Loucy (cell line): ENCODE measurements at regions not wholly inside any gene's neighbourhood (a gene's known extent, or its start where the extent isn't known, plus 50 kb on each side); places are given as distances from the start of the nearest gene placed in this dataset.

Experiments used
- H2AFZ ChIP-seq: fragments of 200-600 bp; sonication (generic); 2 replicates; pipeline ENCODE4 v1.6.0; 2016; ENCODE audit warnings: antibody characterized with exemption, mild to moderate bottlenecking, low read length, moderate library complexity
- H3F3A ChIP-seq: fragments of 200-600 bp; 2 replicates; pipeline ENCODE4 v1.6.0; 2016; ENCODE audit warnings: antibody characterized with exemption, low read depth, mild to moderate bottlenecking
- H3K27me3 ChIP-seq: fragments of 200-600 bp; sonication (generic); 2 replicates; pipeline ENCODE4 v1.6.1; 2014; ENCODE audit warnings: low read length, mild to moderate bottlenecking; ENCODE audit not compliant: insufficient read depth, poor library complexity, severe bottlenecking
- H3K36me3 ChIP-seq: fragments of 200-600 bp; sonication (generic); 2 replicates; pipeline ENCODE4 v1.6.1; 2016; ENCODE audit warnings: low read length; ENCODE audit not compliant: insufficient read depth
- H3K4me1 ChIP-seq: fragments of 200-600 bp; sonication (generic); 2 replicates; pipeline ENCODE4 v1.5.1; 2014; ENCODE audit warnings: low read length, mild to moderate bottlenecking; ENCODE audit not compliant: insufficient read depth, poor library complexity, severe bottlenecking
- H3K4me2 ChIP-seq: fragments of 200-600 bp; sonication (generic); 2 replicates; pipeline ENCODE4 v1.6.0; 2014; ENCODE audit warnings: antibody characterized with exemption, low read length, low read depth, mild to moderate bottlenecking; ENCODE audit not compliant: poor library complexity, severe bottlenecking
- H3K4me3 ChIP-seq: fragments of 200-600 bp; sonication (generic); 2 replicates; pipeline ENCODE4 v1.5.1; 2014; ENCODE audit warnings: low read length, mild to moderate bottlenecking, mixed read lengths; ENCODE audit not compliant: poor library complexity, severe bottlenecking
- H3K79me2 ChIP-seq: fragments of 200-600 bp; sonication (generic); 2 replicates; pipeline ENCODE4 v1.6.1; 2014; ENCODE audit warnings: low read length; ENCODE audit not compliant: insufficient read depth
- H3K9ac ChIP-seq: fragments of 200-600 bp; sonication (generic); 2 replicates; pipeline ENCODE4 v1.6.0; 2014; ENCODE audit warnings: mild to moderate bottlenecking, low read depth, low read length, moderate library complexity; ENCODE audit not compliant: poor library complexity, severe bottlenecking
- H3K9me2 ChIP-seq: fragments of 200-600 bp; sonication (generic); replicated peaks from 2 replicates; pipeline ENCODE4 v1.6.1; 2016; ENCODE audit warnings: low read depth, low read length, mixed read lengths
- H3K9me3 ChIP-seq: fragments of 200-600 bp; sonication (generic); 2 replicates; pipeline ENCODE4 v1.6.1; 2014; ENCODE audit warnings: mild to moderate bottlenecking, antibody characterized with exemption, low read length, low read depth; ENCODE audit not compliant: insufficient read depth
- H4K20me1 ChIP-seq: fragments of 200-600 bp; sonication (generic); 2 replicates; pipeline ENCODE4 v1.6.0; 2014; ENCODE audit warnings: antibody characterized with exemption, low read length, mild to moderate bottlenecking; ENCODE audit not compliant: insufficient read depth, poor library complexity, severe bottlenecking
- CTCF ChIP-seq: fragments of 200-600 bp; sonication (generic); conservative IDR thresholded peaks from 2 replicates; pipeline ENCODE4 v1.5.1; 2014; ENCODE audit warnings: mild to moderate bottlenecking, antibody characterized with exemption, low read length
- EZH2phosphoT487 ChIP-seq: fragments of 200-600 bp; IDR thresholded peaks from 2 replicates; pipeline ENCODE4 v1.6.1; 2018; ENCODE audit warnings: antibody characterized with exemption, mild to moderate bottlenecking, moderate library complexity, borderline replicate concordance

- H3K9me3 ChIP-seq = no peaks in the 10 kb centered on the region
- H4K20me1 ChIP-seq = no peaks in the 10 kb centered on the region
- H2AFZ ChIP-seq = peak overlapping the region; percentile 89; the same call in 1 of the 2 replicates
- H3K9ac ChIP-seq = no peak overlapping the region
- H3K9me2 ChIP-seq = no peaks in the 10 kb centered on the region
- H3K4me2 ChIP-seq = peak overlapping the region; percentile 77
- H3K36me3 ChIP-seq = no peaks in the 10 kb centered on the region
- H3K79me2 ChIP-seq = no peaks in the 10 kb centered on the region
- no peaks in the 10 kb centered on the region for H3K27me3 ChIP-seq
- peaks cover 6% of the 10 kb centered on the region for H3K4me1 ChIP-seq
- no peak overlapping the region for H3K4me3 ChIP-seq
- H3F3A ChIP-seq = no peaks in the 10 kb centered on the region
- TF ChIP-seq EZH2phosphoT487 = no peak
- TF ChIP-seq CTCF = no peak
These were observed 93.1 kb upstream of the PRNP start for GRCh38 chr20:4593149-4593525.

DNA sequence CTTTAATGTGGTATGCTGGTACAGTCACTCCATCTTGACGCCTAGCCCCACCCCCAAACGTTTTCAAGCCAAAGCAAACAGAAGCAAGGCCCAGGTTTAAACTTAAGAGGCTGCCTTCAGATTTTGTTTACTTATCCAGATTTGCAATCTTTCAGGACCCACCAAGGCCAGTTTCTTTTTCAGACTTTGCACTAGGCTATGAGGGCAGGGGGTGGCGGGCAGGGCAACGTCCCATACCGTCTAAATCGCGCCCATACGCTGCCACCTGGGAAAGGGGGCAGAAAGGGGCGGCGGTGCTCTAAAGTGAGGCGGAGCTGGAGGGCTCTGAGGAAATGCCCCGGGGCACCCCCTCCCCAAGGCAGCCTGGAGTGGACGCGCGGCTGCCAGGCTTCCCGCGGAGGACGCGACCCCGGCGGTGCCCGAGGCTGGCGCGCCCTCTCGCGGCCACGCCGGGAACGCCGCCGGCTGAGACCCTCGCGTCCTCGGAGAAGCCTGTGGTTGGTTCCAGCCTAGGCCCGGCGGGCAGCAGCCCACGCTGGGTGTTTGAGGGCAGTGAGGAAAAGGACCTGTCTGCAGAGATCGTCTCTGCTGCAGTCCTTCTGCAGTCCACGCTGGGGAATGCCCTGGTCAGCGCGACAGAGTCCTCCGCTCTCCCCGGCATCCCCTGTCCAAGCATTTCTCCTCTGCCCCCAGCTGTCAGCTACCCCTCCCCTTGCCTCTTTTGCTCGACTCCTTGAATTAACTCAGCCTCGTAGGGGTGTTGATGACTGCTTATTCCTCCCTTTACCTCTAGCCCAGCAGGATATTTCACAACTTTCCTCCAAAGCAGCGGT is 93.7 kb upstream of the PRNP start:
- H3K9me2 ChIP-seq = no peaks in the 10 kb centered on the region
- peak overlapping the region; percentile 77 for H3K4me2 ChIP-seq
- peaks cover 6% of the 10 kb centered on the region for H3K4me1 ChIP-seq
- H4K20me1 ChIP-seq = no peaks in the 10 kb centered on the region
- peak overlapping the region; percentile 71 for H3K4me3 ChIP-seq
- H3K9ac ChIP-seq = peak overlapping the region; percentile 38
- H3K9me3 ChIP-seq = no peaks in the 10 kb centered on the region
- H2AFZ ChIP-seq = peak overlapping the region; percentile 89
- H3K27me3 ChIP-seq = no peaks in the 10 kb centered on the region
- H3K36me3 ChIP-seq = no peaks in the 10 kb centered on the region
- TF ChIP-seq EZH2phosphoT487 (no peak), CTCF (peak; percentile 82)
- H3F3A ChIP-seq = no peaks in the 10 kb centered on the region
- H3K79me2 ChIP-seq = no peaks in the 10 kb centered on the region

GRCh38 chr20:4591975-4592315 is 94.3 kb upstream of the PRNP start:
- Histone ChIP-seq H3K36me3 (no peaks in the 10 kb centered on the region), H4K20me1 (no peaks in the 10 kb centered on the region), H3F3A (no peaks in the 10 kb centered on the region), H3K27me3 (no peaks in the 10 kb centered on the region), H3K4me2 (peak overlapping the region; percentile 77), H2AFZ (peak overlapping the region; percentile 89), H3K4me3 (peak overlapping the region; percentile 71), H3K9me2 (no peaks in the 10 kb centered on the region), H3K9me3 (no peaks in the 10 kb centered on the region), H3K9ac (peak overlapping the region; percentile 38), H3K4me1 (peaks cover 6% of the 10 kb centered on the region), H3K79me2 (no peaks in the 10 kb centered on the region)
- no peak for TF ChIP-seq CTCF
- no peak for TF ChIP-seq EZH2phosphoT487
